C4-2B (cell line): ENCODE measurements at regions not wholly inside any gene's neighbourhood (a gene's known extent, or its start where the extent isn't known, plus 50 kb on each side); places are given as distances from the start of the nearest gene placed in this dataset.

Experiments
- CTCF ChIP-seq: fragments of 450-650 bp; conservative IDR thresholded peaks from 2 replicates; pipeline ENCODE4 v1.5.1; 2017; ENCODE audit warnings: mild to moderate bottlenecking
- ZFX ChIP-seq: fragments of 450-650 bp; IDR thresholded peaks from 2 replicates; pipeline ENCODE4 v1.6.1; 2017

DNA sequence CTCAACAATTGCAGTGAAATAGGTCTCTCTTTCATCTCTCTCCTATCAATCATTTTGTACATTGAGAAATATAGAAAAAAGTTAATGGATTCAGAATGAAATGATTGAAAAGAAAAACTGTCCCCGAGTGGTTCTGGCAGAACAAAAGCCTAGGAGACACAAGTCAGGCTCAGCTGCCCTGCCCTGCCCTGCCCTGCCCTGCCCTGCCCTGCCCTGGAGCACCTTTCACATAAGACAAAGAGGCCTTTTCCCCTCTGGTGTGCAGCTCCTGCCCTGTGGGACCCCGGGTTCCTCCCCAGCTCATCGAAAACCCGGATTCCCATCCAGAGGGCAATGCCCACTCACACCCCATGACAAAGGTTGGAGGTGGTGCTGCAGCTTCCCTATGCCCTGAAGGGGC, 94.7 kb downstream of the TEX26 start:
- TF ChIP-seq CTCF (no peak), ZFX (no peak)
